ENCODE measurements at regions not wholly inside any gene's neighbourhood (a gene's known extent, or its start where the extent isn't known, plus 50 kb on each side); places are given as distances from the start of the nearest gene placed in this dataset.

- H3K9me3 ChIP-seq (ENCODE audit: insufficient read depth, low read depth, low read length), result no peaks in the 10 kb centered on the region
- H3K18ac ChIP-seq (ENCODE audit: low read length), result no peak overlapping the region
- no peak overlapping the region for H3K23ac ChIP-seq (ENCODE audit: low read length)
- H4K12ac ChIP-seq (ENCODE audit: low read depth, low read length), result no peak overlapping the region
- H2AFZ ChIP-seq (ENCODE audit: insufficient read depth, low read length, poor library complexity), result no peak overlapping the region
- no peaks in the 10 kb centered on the region for H3K27me3 ChIP-seq (ENCODE audit: insufficient read depth, low read length)
- no peak overlapping the region for H2BK5ac ChIP-seq (ENCODE audit: low read depth, low read length, poor library complexity)
- H4K8ac ChIP-seq (ENCODE audit: low read depth, low read length), result no peak overlapping the region
- WGBS (ENCODE audit: extremely low coverage, insufficient coverage, insufficient read length), result 100% methylated on average over 1 of the region's 6 CpGs
- H4K91ac ChIP-seq (ENCODE audit: low read depth, low read length), result no peak overlapping the region
- no peaks in the 10 kb centered on the region for H3K79me1 ChIP-seq (ENCODE audit: low read length)
- H3K4ac ChIP-seq (ENCODE audit: low read depth, low read length), result no peak overlapping the region
- no peak for DNase-seq
- H2BK12ac ChIP-seq (ENCODE audit: low read length), result no peak overlapping the region
- H3K4me1 ChIP-seq (ENCODE audit: control insufficient read depth in 1 of 2, insufficient read depth in 2 of 2, low read length in 2 of 2), result no peaks in the 10 kb centered on the region
- no peak overlapping the region for H3K27ac ChIP-seq (ENCODE audit: low read depth, low read length)
- no peak overlapping the region for H2AK5ac ChIP-seq (ENCODE audit: low read length)
- H3K14ac ChIP-seq (ENCODE audit: low read length), result no peak overlapping the region
- no peak overlapping the region for H3K9ac ChIP-seq (ENCODE audit: low read length)
- no peak overlapping the region for H3K4me3 ChIP-seq (ENCODE audit: low read depth, low read length)
- H3K4me2 ChIP-seq (ENCODE audit: low read length), result no peak overlapping the region
- H3K79me2 ChIP-seq (ENCODE audit: control insufficient read depth, insufficient read depth, low read length, poor library complexity), result no peaks in the 10 kb centered on the region
- no peaks in the 10 kb centered on the region for H3K36me3 ChIP-seq (ENCODE audit: control insufficient read depth in 1 of 2, insufficient read depth in 2 of 2, low read length in 2 of 2)
- H2BK120ac ChIP-seq (ENCODE audit: insufficient read depth, low read length, poor library complexity), result no peak overlapping the region
These were observed 58.7 kb upstream of the NBEA start for GRCh38 chr13:34883396-34883795.

- Histone ChIP-seq H3K27me3 (ENCODE audit: insufficient read depth, low read length) (no peaks in the 10 kb centered on the region), H2BK5ac (ENCODE audit: low read depth, low read length, poor library complexity) (no peak overlapping the region), H3K36me3 (ENCODE audit: control insufficient read depth in 1 of 2, insufficient read depth in 2 of 2, low read length in 2 of 2) (no peaks in the 10 kb centered on the region), H4K8ac (ENCODE audit: low read depth, low read length) (no peak overlapping the region), H2AK5ac (ENCODE audit: low read length) (no peak overlapping the region), H3K27ac (ENCODE audit: low read depth, low read length) (no peak overlapping the region), H2BK120ac (ENCODE audit: insufficient read depth, low read length, poor library complexity) (no peak overlapping the region), H2AFZ (ENCODE audit: insufficient read depth, low read length, poor library complexity) (no peak overlapping the region), H4K91ac (ENCODE audit: low read depth, low read length) (no peak overlapping the region), H4K12ac (ENCODE audit: low read depth, low read length) (no peak overlapping the region), H3K14ac (ENCODE audit: low read length) (no peak overlapping the region), H3K4me3 (ENCODE audit: low read depth, low read length) (no peak overlapping the region), H3K9me3 (ENCODE audit: insufficient read depth, low read depth, low read length) (no peaks in the 10 kb centered on the region), H3K23ac (ENCODE audit: low read length) (no peak overlapping the region), H3K4me1 (ENCODE audit: control insufficient read depth in 1 of 2, insufficient read depth in 2 of 2, low read length in 2 of 2) (no peaks in the 10 kb centered on the region), H3K4me2 (ENCODE audit: low read length) (no peak overlapping the region), H3K18ac (ENCODE audit: low read length) (no peak overlapping the region), H3K79me1 (ENCODE audit: low read length) (no peaks in the 10 kb centered on the region), H3K9ac (ENCODE audit: low read length) (no peak overlapping the region), H2BK12ac (ENCODE audit: low read length) (no peak overlapping the region), H3K4ac (ENCODE audit: low read depth, low read length) (no peak overlapping the region), H3K79me2 (ENCODE audit: control insufficient read depth, insufficient read depth, low read length, poor library complexity) (no peaks in the 10 kb centered on the region)
- DNase-seq, result no peak
- no CpG with 5 or more reads among the region's 2 CpGs for WGBS (ENCODE audit: extremely low coverage, insufficient coverage, insufficient read length)
These were observed 57.7 kb upstream of the NBEA start for GRCh38 chr13:34884366-34884765.

DNA sequence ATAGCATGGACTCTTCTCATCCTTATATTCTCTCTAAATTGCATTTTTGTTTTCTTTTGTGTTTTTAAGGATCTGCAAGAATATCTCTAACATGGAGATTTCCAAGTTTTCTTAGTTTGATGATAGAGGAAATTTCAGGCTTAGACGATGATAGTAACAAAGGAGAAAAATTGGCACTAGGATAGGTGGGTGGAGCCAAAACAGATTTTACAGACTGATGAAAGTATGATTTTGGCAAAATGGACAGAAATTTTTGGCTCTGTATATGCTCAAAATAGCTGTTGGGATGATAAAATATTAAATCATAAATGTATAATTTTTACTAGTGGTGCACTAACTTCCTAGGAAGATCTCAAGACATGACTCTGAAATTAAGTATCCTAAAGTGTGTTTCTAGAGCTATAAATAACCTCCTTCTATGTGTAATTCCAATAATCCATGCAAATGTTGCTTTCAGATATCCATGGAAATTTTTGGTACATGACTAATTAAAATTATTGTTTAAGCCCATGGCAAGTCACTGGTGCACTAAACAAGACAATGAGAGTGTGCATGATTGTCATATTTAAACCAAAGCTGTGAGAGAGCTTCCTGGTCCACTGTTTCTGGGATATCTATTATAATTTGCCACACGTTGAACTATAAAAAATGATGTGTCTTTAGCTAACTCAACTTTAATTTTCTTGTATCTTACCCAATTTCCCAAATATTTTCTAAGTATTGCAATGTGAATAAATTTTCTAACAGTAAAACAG, 55.8 kb upstream of the NBEA start:
- Histone ChIP-seq H4K12ac (ENCODE audit: low read depth, low read length) (no peak overlapping the region), H2BK5ac (ENCODE audit: low read depth, low read length, poor library complexity) (no peak overlapping the region), H3K79me2 (ENCODE audit: control insufficient read depth, insufficient read depth, low read length, poor library complexity) (no peaks in the 10 kb centered on the region), H3K4ac (ENCODE audit: low read depth, low read length) (no peak overlapping the region), H3K9ac (ENCODE audit: low read length) (no peak overlapping the region), H3K23ac (ENCODE audit: low read length) (no peak overlapping the region), H3K9me3 (ENCODE audit: insufficient read depth, low read depth, low read length) (no peaks in the 10 kb centered on the region), H2AFZ (ENCODE audit: insufficient read depth, low read length, poor library complexity) (no peak overlapping the region), H3K4me1 (ENCODE audit: control insufficient read depth in 1 of 2, insufficient read depth in 2 of 2, low read length in 2 of 2) (no peaks in the 10 kb centered on the region), H4K8ac (ENCODE audit: low read depth, low read length) (no peak overlapping the region), H3K79me1 (ENCODE audit: low read length) (no peaks in the 10 kb centered on the region), H3K18ac (ENCODE audit: low read length) (no peak overlapping the region), H3K4me2 (ENCODE audit: low read length) (no peak overlapping the region), H3K4me3 (ENCODE audit: low read depth, low read length) (no peak overlapping the region), H2BK12ac (ENCODE audit: low read length) (no peak overlapping the region), H3K27ac (ENCODE audit: low read depth, low read length) (no peak overlapping the region), H4K91ac (ENCODE audit: low read depth, low read length) (no peak overlapping the region), H3K14ac (ENCODE audit: low read length) (no peak overlapping the region), H3K27me3 (ENCODE audit: insufficient read depth, low read length) (no peaks in the 10 kb centered on the region), H2AK5ac (ENCODE audit: low read length) (no peak overlapping the region), H2BK120ac (ENCODE audit: insufficient read depth, low read length, poor library complexity) (no peak overlapping the region), H3K36me3 (ENCODE audit: control insufficient read depth in 1 of 2, insufficient read depth in 2 of 2, low read length in 2 of 2) (no peaks in the 10 kb centered on the region)
- WGBS (ENCODE audit: extremely low coverage, insufficient coverage, insufficient read length), result no CpG with 5 or more reads among the region's 2 CpGs
- no peak for DNase-seq

DNA sequence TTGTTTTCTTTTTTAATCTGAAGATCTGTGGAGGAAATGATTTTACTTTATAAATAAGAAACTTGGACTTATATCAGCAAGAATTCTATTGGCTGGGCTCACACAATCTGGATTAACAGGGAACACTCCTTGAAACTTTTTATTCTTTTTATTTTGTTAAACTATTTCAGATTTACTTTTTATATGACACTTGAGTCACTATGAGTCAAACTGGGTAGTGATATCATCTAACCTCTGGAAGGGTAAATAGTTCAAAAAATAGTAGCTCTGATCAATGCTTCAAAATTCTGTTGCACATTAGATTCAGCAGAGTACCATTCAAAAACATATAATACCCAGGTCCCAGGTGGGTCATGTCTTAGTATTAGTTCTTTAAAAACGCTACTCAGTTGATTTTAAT, 55.1 kb upstream of the NBEA start:
- H4K12ac ChIP-seq (ENCODE audit: low read depth, low read length), result no peak overlapping the region
- H3K36me3 ChIP-seq (ENCODE audit: control insufficient read depth in 1 of 2, insufficient read depth in 2 of 2, low read length in 2 of 2), result no peaks in the 10 kb centered on the region
- no peak overlapping the region for H2AFZ ChIP-seq (ENCODE audit: insufficient read depth, low read length, poor library complexity)
- no peak overlapping the region for H3K23ac ChIP-seq (ENCODE audit: low read length)
- no peaks in the 10 kb centered on the region for H3K79me2 ChIP-seq (ENCODE audit: control insufficient read depth, insufficient read depth, low read length, poor library complexity)
- no peak for DNase-seq
- H3K4ac ChIP-seq (ENCODE audit: low read depth, low read length), result no peak overlapping the region
- no CpG with 5 or more reads among the region's 1 CpG for WGBS (ENCODE audit: extremely low coverage, insufficient coverage, insufficient read length)
- no peak overlapping the region for H3K9ac ChIP-seq (ENCODE audit: low read length)
- no peaks in the 10 kb centered on the region for H3K79me1 ChIP-seq (ENCODE audit: low read length)
- H2AK5ac ChIP-seq (ENCODE audit: low read length), result no peak overlapping the region
- no peaks in the 10 kb centered on the region for H3K9me3 ChIP-seq (ENCODE audit: insufficient read depth, low read depth, low read length)
- H4K8ac ChIP-seq (ENCODE audit: low read depth, low read length), result no peak overlapping the region
- H3K4me3 ChIP-seq (ENCODE audit: low read depth, low read length), result no peak overlapping the region
- no peak overlapping the region for H3K18ac ChIP-seq (ENCODE audit: low read length)
- no peak overlapping the region for H2BK120ac ChIP-seq (ENCODE audit: insufficient read depth, low read length, poor library complexity)
- H2BK12ac ChIP-seq (ENCODE audit: low read length), result no peak overlapping the region
- H3K14ac ChIP-seq (ENCODE audit: low read length), result no peak overlapping the region
- no peak overlapping the region for H3K4me2 ChIP-seq (ENCODE audit: low read length)
- no peak overlapping the region for H2BK5ac ChIP-seq (ENCODE audit: low read depth, low read length, poor library complexity)
- no peaks in the 10 kb centered on the region for H3K27me3 ChIP-seq (ENCODE audit: insufficient read depth, low read length)
- H3K4me1 ChIP-seq (ENCODE audit: control insufficient read depth in 1 of 2, insufficient read depth in 2 of 2, low read length in 2 of 2), result no peaks in the 10 kb centered on the region
- no peak overlapping the region for H4K91ac ChIP-seq (ENCODE audit: low read depth, low read length)
- H3K27ac ChIP-seq (ENCODE audit: low read depth, low read length), result no peak overlapping the region

All from trophoblast cell (in vitro differentiated cells and primary cell).